IMR-90 (cell line): ENCODE measurements at regions not wholly inside any gene's neighbourhood (a gene's known extent, or its start where the extent isn't known, plus 50 kb on each side); places are given as distances from the start of the nearest gene placed in this dataset.

ENCODE experiments used
- ATAC-seq: fragments of 200-7000 bp; cut with Tn5 transposase; 2 replicates; pipeline ENCODE4 v1.9.1; 2020; ENCODE audit warnings: low read depth, mild to moderate bottlenecking, moderate library complexity
- BruUV-seq: library from RNA; stranded (reverse); fragments of 400-500 nt; replicated peaks from 2 replicates; lab custom pipeline; 2021; lab: Mats Ljungman, UMichigan
- CTCF ChIA-PET: fragments of 300-600 bp; formaldehyde crosslinking; extraction: SDS; loops from one replicate; lab custom pipeline; 2021; ENCODE audit warnings: antibody characterized with exemption; lab: Yijun Ruan, JAX
- POLR2A ChIA-PET: fragments of 300-600 bp; sonication (Branson Sonifier 250); formaldehyde crosslinking; loops from one replicate; lab custom pipeline; 2022; ENCODE audit warnings: antibody characterized with exemption; ENCODE audit not compliant: unreplicated experiment; lab: Charles Lee
- DNase-seq: peaks from one replicate; pipeline ENCODE4 v3.0.0; 2013
- H2AFZ ChIP-seq: replicated peaks from 2 replicates; pipeline ENCODE3; 2013; ENCODE audit warnings: low read length, mild to moderate bottlenecking; ENCODE audit not compliant: poor library complexity
- H2AK5ac ChIP-seq: 2 replicates; pipeline ENCODE4 v1.6.1; 2013; ENCODE audit warnings: low read depth, low read length, inconsistent platforms
- H2AK9ac ChIP-seq: replicated peaks from 2 replicates; pipeline ENCODE3; 2013; ENCODE audit warnings: mild to moderate bottlenecking, low read depth, low read length, moderate library complexity; ENCODE audit not compliant: poor library complexity
- H2BK120ac ChIP-seq: 2 replicates; pipeline ENCODE4 v1.6.1; 2013; ENCODE audit warnings: low read depth, low read length, inconsistent platforms
- H2BK15ac ChIP-seq: 3 replicates; pipeline ENCODE4 v1.6.1; 2013; ENCODE audit warnings: low read depth, low read length, inconsistent platforms
- H2BK20ac ChIP-seq: 2 replicates; pipeline ENCODE4 v1.6.1; 2013; ENCODE audit warnings: low read depth, mild to moderate bottlenecking, inconsistent platforms, low read length, moderate library complexity
- H2BK5ac ChIP-seq: 2 replicates; pipeline ENCODE4 v1.6.1; 2013; ENCODE audit warnings: mild to moderate bottlenecking, low read depth, low read length, inconsistent platforms; ENCODE audit not compliant: poor library complexity, severe bottlenecking
- H3K14ac ChIP-seq: replicated peaks from 2 replicates; pipeline ENCODE4 v1.6.1; 2013; ENCODE audit warnings: low read depth, low read length, inconsistent platforms
- H3K18ac ChIP-seq: 2 replicates; pipeline ENCODE4 v1.6.1; 2013; ENCODE audit warnings: low read depth, low read length, control low read depth
- H3K23ac ChIP-seq: 2 replicates; pipeline ENCODE4 v1.6.1; 2013; ENCODE audit warnings: low read depth, low read length, inconsistent platforms
- H3K27ac ChIP-seq: 2 replicates; pipeline ENCODE4 v1.5.1; 2013; ENCODE audit warnings: mild to moderate bottlenecking, control low read depth, low read length; ENCODE audit not compliant: insufficient read depth
- H3K27me3 ChIP-seq: 2 replicates; pipeline ENCODE4 v1.6.1; 2013; ENCODE audit warnings: low read length; ENCODE audit not compliant: control insufficient read depth, insufficient read depth
- H3K36me3 ChIP-seq: 2 replicates; pipeline ENCODE4 v1.6.1; 2013; ENCODE audit warnings: low read length, mixed read lengths; ENCODE audit not compliant: control insufficient read depth, insufficient read depth
- H3K4ac ChIP-seq: 2 replicates; pipeline ENCODE4 v1.6.1; 2013; ENCODE audit warnings: low read depth, low read length, inconsistent platforms
- H3K4me1 ChIP-seq: 2 replicates; pipeline ENCODE4 v1.6.1; 2013; ENCODE audit warnings: low read length, mixed read lengths; ENCODE audit not compliant: control insufficient read depth, insufficient read depth
- H3K4me2 ChIP-seq: 2 replicates; pipeline ENCODE4 v1.6.1; 2013; ENCODE audit warnings: low read depth, mild to moderate bottlenecking, control low read depth, low read length, moderate library complexity
- H3K4me3 ChIP-seq: 2 replicates; pipeline ENCODE4 v1.5.1; 2013; ENCODE audit warnings: low read depth, mild to moderate bottlenecking, control low read depth, low read length, moderate library complexity; ENCODE audit not compliant: insufficient read depth
- H3K56ac ChIP-seq: 2 replicates; pipeline ENCODE4 v1.6.1; 2013; ENCODE audit warnings: low read length, inconsistent platforms; ENCODE audit not compliant: insufficient read depth; ENCODE audit errors: extremely low read depth
- H3K79me1 ChIP-seq, 2 experiments: 2 replicates each; pipeline ENCODE4 v1.6.1; 2013; ENCODE audit warnings: low read length in 2 of 2, inconsistent platforms in 1 of 2, low read depth in 1 of 2
- H3K9ac ChIP-seq: 2 replicates; pipeline ENCODE4 v1.6.1; 2013; ENCODE audit warnings: low read depth, low read length, control low read depth
- H3K9me1 ChIP-seq: 2 replicates; pipeline ENCODE4 v1.6.1; 2013; ENCODE audit warnings: low read length, inconsistent platforms; ENCODE audit not compliant: insufficient read depth
- H3K9me3 ChIP-seq: 2 replicates; pipeline ENCODE4 v1.6.1; 2013; ENCODE audit warnings: low read length; ENCODE audit not compliant: control insufficient read depth, insufficient read depth
- H4K20me1 ChIP-seq: 2 replicates; pipeline ENCODE4 v1.6.1; 2013; ENCODE audit warnings: low read length, inconsistent platforms; ENCODE audit not compliant: insufficient read depth
- H4K5ac ChIP-seq: 2 replicates; pipeline ENCODE4 v1.6.1; 2013; ENCODE audit warnings: mild to moderate bottlenecking, low read depth, low read length, control low read depth
- H4K8ac ChIP-seq, 2 experiments: 2 replicates each; pipeline ENCODE4 v1.6.1; 2013; ENCODE audit warnings: low read depth in 2 of 2, low read length in 2 of 2, control low read depth in 1 of 2, inconsistent platforms in 1 of 2
- H4K91ac ChIP-seq: 2 replicates; pipeline ENCODE4 v1.6.1; 2013; ENCODE audit warnings: low read depth, low read length, inconsistent platforms; ENCODE audit not compliant: insufficient read depth
- CHD1 ChIP-seq: IDR thresholded peaks from 2 replicates; pipeline ENCODE4 v1.6.1; 2012; ENCODE audit warnings: low read depth, low read length, improper control_type of control experiment
- FOS ChIP-seq: fragments of 150-350 bp; IDR thresholded peaks from 2 replicates; pipeline ENCODE4 v1.6.1; 2016; ENCODE audit warnings: low read depth, low read length
- MAZ ChIP-seq: IDR thresholded peaks from 2 replicates; pipeline ENCODE4 v1.6.1; 2012; ENCODE audit warnings: low read depth, mild to moderate bottlenecking, low read length, improper control_type of control experiment, moderate library complexity, borderline replicate concordance
- MXI1 ChIP-seq: IDR thresholded peaks from 2 replicates; pipeline ENCODE4 v1.6.1; 2012; ENCODE audit warnings: low read depth, mild to moderate bottlenecking, low read length, moderate library complexity, borderline replicate concordance
- RAD21 ChIP-seq: IDR thresholded peaks from 2 replicates; pipeline ENCODE4 v1.6.1; 2012; ENCODE audit warnings: low read length, improper control_type of control experiment
- WGBS, 2 experiments: methylation state at CpG; one replicate each; pipeline versions ENCODE4 v1.1.5 to v1.1.7; 2013; ENCODE audit warnings: missing lambda C conversion rate in 2 of 2; ENCODE audit not compliant: insufficient read length in 1 of 2; ENCODE audit errors: extremely low coverage in 2 of 2; 5-methylcytosine and 5-hydroxymethylcytosine counted together
- dilution Hi-C: fragments of 300-500 bp; cut with HindIII; formaldehyde crosslinking; loops from one replicate; pipeline ENCODE4 v1.14.3; 2018; ENCODE audit warnings: low sequenced_read_pairs; ENCODE audit not compliant: unreplicated experiment
- in situ Hi-C: fragments of 300-500 bp; cut with MboI; formaldehyde crosslinking; loops from 3 replicates; pipeline ENCODE4 v1.14.3; 2019; ENCODE audit warnings: low sequenced_read_pairs, inconsistent platforms, mixed read lengths
- intact Hi-C: fragments of 100-400 bp; cut with micrococcal nuclease; formaldehyde crosslinking; loops from 2 replicates; pipeline ENCODE4 v1.10.0; 2022
- TF ChIP-seq, protein P1 (sequence below): fragments of 150-350 bp; IDR thresholded peaks from 2 replicates; pipeline ENCODE4 v1.6.1; 2016; ENCODE audit warnings: low read depth, mild to moderate bottlenecking, low read length, moderate library complexity, borderline replicate concordance

DNA sequence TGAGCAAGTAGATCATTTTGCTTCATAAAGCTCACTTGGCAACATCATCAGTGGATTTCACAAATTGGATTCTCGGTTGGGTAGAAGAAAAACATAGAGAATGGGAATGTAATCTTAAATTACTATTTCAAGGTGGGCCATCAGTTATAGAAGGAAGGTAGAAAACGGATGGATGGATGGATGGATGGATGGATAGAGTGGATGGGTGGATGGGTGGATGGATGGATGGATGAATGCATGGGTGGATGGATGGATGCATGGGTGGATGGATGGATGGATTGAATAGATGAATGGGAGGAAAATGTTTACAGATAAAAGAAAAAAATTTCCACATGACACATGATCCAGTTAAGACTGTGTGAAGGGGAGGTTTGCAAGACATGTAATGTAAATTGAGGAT lies 159.7 kb downstream of the MEX3B start:
- POLR2A ChIA-PET = no interaction called here

More for the DNA sequence above, 159.7 kb downstream of the MEX3B start:
- intact Hi-C loops (no loop called here), dilution Hi-C loops (no loop called here), in situ Hi-C loops (no loop called here)
- no peak overlapping the region for H3K4me2 ChIP-seq
- H3K4me3 ChIP-seq = no peak overlapping the region
- H2BK20ac ChIP-seq = 0 out of 2 replicates have a peak overlapping the region, but pooled peaks have one; percentile 17
- H3K79me1 ChIP-seq = no peaks in the 10 kb centered on the region
- H3K27ac ChIP-seq = no peak overlapping the region
- no peak overlapping the region for H2BK5ac ChIP-seq
- H4K91ac ChIP-seq = no peak overlapping the region
- H2BK120ac ChIP-seq = no peak overlapping the region
- no peak overlapping the region for H3K23ac ChIP-seq
- ATAC-seq (no peak), DNase-seq (no peak)
- H3K56ac ChIP-seq = no peak overlapping the region
- H2AK9ac ChIP-seq = no peak overlapping the region
- no peak overlapping the region for H3K4ac ChIP-seq
- peaks cover 13% of the 10 kb centered on the region for H3K9me1 ChIP-seq
- H2AK5ac ChIP-seq = 0 out of 2 replicates have a peak overlapping the region, but pooled peaks have one; percentile 12
- no peaks in the 10 kb centered on the region for H4K20me1 ChIP-seq
- no TSS peak for BruUV-seq
- H3K9me3 ChIP-seq = no peaks in the 10 kb centered on the region
- no peak overlapping the region for H3K14ac ChIP-seq
- 100% methylated on average over 1 of the region's 2 CpGs; no CpG with 5 or more reads in 1 of the 2 experiments for WGBS, 2 experiments
- no peaks in the 10 kb centered on the region for H3K36me3 ChIP-seq
- CTCF ChIA-PET = no interaction called here
- H3K4me1 ChIP-seq = peaks cover 12% of the 10 kb centered on the region
- no peak overlapping the region for H4K8ac ChIP-seq
- H2AFZ ChIP-seq = no peak overlapping the region
- H2BK15ac ChIP-seq = no peak overlapping the region
- H3K27me3 ChIP-seq = no peaks in the 10 kb centered on the region
- no peak overlapping the region for H4K5ac ChIP-seq
- TF ChIP-seq FOS (no peak), MAZ (no peak), CHD1 (no peak), MXI1 (no peak), RAD21 (no peak)
- TF ChIP-seq, protein P1, sequence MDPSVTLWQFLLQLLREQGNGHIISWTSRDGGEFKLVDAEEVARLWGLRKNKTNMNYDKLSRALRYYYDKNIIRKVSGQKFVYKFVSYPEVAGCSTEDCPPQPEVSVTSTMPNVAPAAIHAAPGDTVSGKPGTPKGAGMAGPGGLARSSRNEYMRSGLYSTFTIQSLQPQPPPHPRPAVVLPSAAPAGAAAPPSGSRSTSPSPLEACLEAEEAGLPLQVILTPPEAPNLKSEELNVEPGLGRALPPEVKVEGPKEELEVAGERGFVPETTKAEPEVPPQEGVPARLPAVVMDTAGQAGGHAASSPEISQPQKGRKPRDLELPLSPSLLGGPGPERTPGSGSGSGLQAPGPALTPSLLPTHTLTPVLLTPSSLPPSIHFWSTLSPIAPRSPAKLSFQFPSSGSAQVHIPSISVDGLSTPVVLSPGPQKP = no peak
- H3K9ac ChIP-seq = no peak overlapping the region
- H3K18ac ChIP-seq = no peak overlapping the region
